Testis (tissue), 2 donors: ENCODE measurements at regions not wholly inside any gene's neighbourhood (a gene's known extent, or its start where the extent isn't known, plus 50 kb on each side); places are given as distances from the start of the nearest gene placed in this dataset.

ENCODE experiments used
- DNase-seq: peaks from one replicate; pipeline ENCODE4 v3.0.0-alpha.2; 2019
- H3K27ac ChIP-seq, 2 donors: fragments of 200-600 bp; sonication (generic); one replicate each; pipeline ENCODE4 v1.5.1; 2019
- H3K27me3 ChIP-seq: fragments of 200-600 bp; sonication (generic); one replicate; pipeline ENCODE4 v1.5.1; 2019
- H3K36me3 ChIP-seq: fragments of 200-600 bp; sonication (generic); one replicate; pipeline ENCODE4 v1.5.1; 2017; ENCODE audit warnings: low read depth; ENCODE audit errors: missing control alignments
- H3K4me1 ChIP-seq: fragments of 200-600 bp; sonication (generic); one replicate; pipeline ENCODE4 v1.5.1; 2019
- H3K4me3 ChIP-seq, 2 donors: fragments of 200-600 bp; sonication (generic); one replicate each; pipeline ENCODE4 v1.5.1; 2017 to 2019
- H3K9me3 ChIP-seq: fragments of 200-600 bp; sonication (generic); one replicate; pipeline ENCODE4 v1.5.1; 2017
- CTCF ChIP-seq, 3 experiments: fragments of 450-650 bp in 2 of 3; fragments of 200-600 bp in 1 of 3; sonication (generic) in 1 of 3; IDR thresholded peaks; one replicate each; pipeline ENCODE4 v1.5.1; 2016 to 2019; ENCODE audit warnings: antibody characterized with exemption in 3 of 3, mild to moderate bottlenecking in 2 of 3, moderate library complexity in 1 of 3
- POLR2A ChIP-seq: fragments of 450-650 bp; IDR thresholded peaks from one replicate; pipeline ENCODE4 v1.6.1; 2017; ENCODE audit warnings: antibody characterized with exemption, mild to moderate bottlenecking, moderate library complexity
- WGBS, 2 donors: methylation state at CpG; one replicate each; pipeline ENCODE4 v1.1.5; 2018; 5-methylcytosine and 5-hydroxymethylcytosine counted together
- intact Hi-C: fragments of 100-400 bp; cut with DNase I; formaldehyde crosslinking; loops from one replicate; pipeline ENCODE4 v1.15.1; 2023; ENCODE audit warnings: low total_unique reads

GRCh38 chr11:42271306-42271705 lies 811.9 kb upstream of the LRRC4C start:
- Histone ChIP-seq H3K27ac (no peak overlapping the region), H3K4me1 (no peaks in the 10 kb centered on the region), H3K9me3 (no peaks in the 10 kb centered on the region), H3K27me3 (no peaks in the 10 kb centered on the region), H3K4me3 (no peak overlapping the region), H3K36me3 (no peaks in the 10 kb centered on the region)
- intact Hi-C loops: no loop called here
- TF ChIP-seq CTCF (IDR thresholded peaks at IDR 0.05) (no peak), POLR2A (no peak)
- 72 to 79% methylated on average over 3 of the region's 3 CpGs for WGBS, 2 donors
- DNase-seq: no peak

- 92 to 93% methylated on average over 6 of the region's 6 CpGs for WGBS, 2 donors
Observed at GRCh38 chr11:42273977-42274376, 814.5 kb upstream of the LRRC4C start.

GRCh38 chr11:42296910-42297309 lies 837.5 kb upstream of the LRRC4C start:
- Histone ChIP-seq H3K27me3 (no peaks in the 10 kb centered on the region), H3K27ac (no peak overlapping the region), H3K4me1 (no peaks in the 10 kb centered on the region)

More at GRCh38 chr11:42273977-42274376, 814.5 kb upstream of the LRRC4C start:
- no peak for TF ChIP-seq POLR2A
- no peak for TF ChIP-seq CTCF (IDR thresholded peaks at IDR 0.05)
- H3K36me3 ChIP-seq: no peaks in the 10 kb centered on the region
- no peaks in the 10 kb centered on the region for H3K9me3 ChIP-seq
- intact Hi-C loops: no loop called here
- H3K4me1 ChIP-seq: no peaks in the 10 kb centered on the region
- no peak overlapping the region for H3K27ac ChIP-seq
- H3K27me3 ChIP-seq: no peaks in the 10 kb centered on the region
- H3K4me3 ChIP-seq: no peak overlapping the region
- no peak for DNase-seq

GRCh38 chr11:42299780-42300179 lies 840.3 kb upstream of the LRRC4C start:
- Histone ChIP-seq H3K9me3 (no peaks in the 10 kb centered on the region), H3K36me3 (no peaks in the 10 kb centered on the region), H3K4me3 (no peak overlapping the region), H3K27ac (no peak overlapping the region), H3K4me1 (no peaks in the 10 kb centered on the region), H3K27me3 (no peaks in the 10 kb centered on the region)
- TF ChIP-seq POLR2A (no peak), CTCF (IDR thresholded peaks at IDR 0.05) (no peak)
- no peak for DNase-seq
- intact Hi-C loops: no loop called here
- 80 to 90% methylated on average over 1 of the region's 1 CpG for WGBS, 2 donors

More at GRCh38 chr11:42296910-42297309, 837.5 kb upstream of the LRRC4C start:
- TF ChIP-seq CTCF (IDR thresholded peaks at IDR 0.05): no peak
- TF ChIP-seq POLR2A: no peak
- H3K9me3 ChIP-seq: no peaks in the 10 kb centered on the region
- H3K4me3 ChIP-seq: no peak overlapping the region
- intact Hi-C loops: no loop called here
- no peaks in the 10 kb centered on the region for H3K36me3 ChIP-seq
- no peak for DNase-seq
- 83 to 85% methylated on average over 1 of the region's 1 CpG for WGBS, 2 donors

- DNase-seq: no peak
- no peak for TF ChIP-seq POLR2A
- no peak for TF ChIP-seq CTCF (IDR thresholded peaks at IDR 0.05)
- 86 to 89% methylated on average over 2 of the region's 2 CpGs for WGBS, 2 donors
- Histone ChIP-seq H3K36me3 (no peaks in the 10 kb centered on the region), H3K4me1 (no peaks in the 10 kb centered on the region), H3K27me3 (no peaks in the 10 kb centered on the region), H3K9me3 (no peaks in the 10 kb centered on the region), H3K4me3 (no peak overlapping the region), H3K27ac (no peak overlapping the region)
- intact Hi-C loops: no loop called here
Observed at GRCh38 chr11:42301777-42302176, 842.3 kb upstream of the LRRC4C start.
